Liver (tissue), 7 donors: ENCODE measurements at regions not wholly inside any gene's neighbourhood (a gene's known extent, or its start where the extent isn't known, plus 50 kb on each side); places are given as distances from the start of the nearest gene placed in this dataset.

Experiments used
- DNase-seq: peaks from one replicate; pipeline ENCODE4 v3.0.0-alpha.2; 2017; ENCODE audit warnings: low spot score
- H3K27ac ChIP-seq, 2 donors: one replicate each; pipeline ENCODE4 v1.7.0; 2013; ENCODE audit warnings: inconsistent platforms in 2 of 2, low read length in 2 of 2, control low read depth in 1 of 2, low read depth in 1 of 2, mild to moderate bottlenecking in 1 of 2
- H3K27me3 ChIP-seq, 4 donors: one replicate each; pipeline versions ENCODE4 v1.6.1 to v1.7.0; 2013; ENCODE audit warnings: low read length in 3 of 4, inconsistent platforms in 1 of 4, mild to moderate bottlenecking in 1 of 4, moderate library complexity in 1 of 4; ENCODE audit not compliant: control insufficient read depth in 4 of 4, insufficient read depth in 4 of 4
- H3K36me3 ChIP-seq, 4 donors: one replicate each; pipeline versions ENCODE4 v1.6.1 to v1.7.0; 2013; ENCODE audit warnings: low read length in 3 of 4, mild to moderate bottlenecking in 3 of 4, low read depth in 1 of 4, moderate library complexity in 1 of 4; ENCODE audit not compliant: control insufficient read depth in 4 of 4, insufficient read depth in 3 of 4
- H3K4me1 ChIP-seq, 4 donors: one replicate each; pipeline versions ENCODE4 v1.6.1 to v1.7.0; 2013; ENCODE audit warnings: low read length in 3 of 4, mild to moderate bottlenecking in 3 of 4, moderate library complexity in 1 of 4; ENCODE audit not compliant: control insufficient read depth in 4 of 4, insufficient read depth in 4 of 4
- H3K4me3 ChIP-seq, 3 donors: one replicate each; pipeline versions ENCODE4 v1.6.1 to v1.7.0; 2013; ENCODE audit warnings: low read length in 3 of 3, control low read depth in 1 of 3, low read depth in 1 of 3, mild to moderate bottlenecking in 1 of 3
- H3K9ac ChIP-seq, 2 donors: one replicate each; pipeline ENCODE4 v1.7.0; 2013; ENCODE audit warnings: low read length in 2 of 2, mild to moderate bottlenecking in 2 of 2, moderate library complexity in 2 of 2, control low read depth in 1 of 2, low read depth in 1 of 2
- H3K9me3 ChIP-seq, 4 donors: one replicate each; pipeline versions ENCODE4 v1.6.1 to v1.7.0; 2013; ENCODE audit warnings: low read length in 3 of 4; ENCODE audit not compliant: control insufficient read depth in 4 of 4
- EGR1 ChIP-seq, 2 donors: IDR thresholded peaks; 2 replicates each; pipeline ENCODE4 v1.6.1; 2016 to 2018; ENCODE audit warnings: antibody characterized with exemption in 2 of 2, low read depth in 2 of 2
- FOXA1 ChIP-seq: IDR thresholded peaks from 2 replicates; pipeline ENCODE4 v1.6.1; 2016; ENCODE audit warnings: antibody characterized with exemption
- FOXA2 ChIP-seq: IDR thresholded peaks from 2 replicates; pipeline ENCODE4 v1.6.1; 2016; ENCODE audit warnings: antibody characterized with exemption
- HNF4A ChIP-seq, 2 donors: conservative IDR thresholded peaks; 2 replicates each; pipeline ENCODE4 v1.6.1; 2016; ENCODE audit warnings: antibody characterized with exemption in 2 of 2, mild to moderate bottlenecking in 2 of 2
- HNF4G ChIP-seq: IDR thresholded peaks from 2 replicates; pipeline ENCODE4 v1.6.1; 2016; ENCODE audit warnings: antibody characterized with exemption
- MAX ChIP-seq: IDR thresholded peaks from 2 replicates; pipeline ENCODE4 v1.6.1; 2016; ENCODE audit warnings: antibody characterized with exemption
- NR2F2 ChIP-seq: IDR thresholded peaks from 2 replicates; pipeline ENCODE4 v1.6.1; 2016; ENCODE audit warnings: antibody characterized with exemption
- SP1 ChIP-seq: IDR thresholded peaks from 2 replicates; pipeline ENCODE4 v1.6.1; 2018; ENCODE audit warnings: antibody characterized with exemption, mild to moderate bottlenecking
- TAF1 ChIP-seq: conservative IDR thresholded peaks from 2 replicates; pipeline ENCODE4 v1.6.1; 2016; ENCODE audit warnings: antibody characterized with exemption, mild to moderate bottlenecking
- YY1 ChIP-seq: IDR thresholded peaks from 2 replicates; pipeline ENCODE4 v1.6.1; 2016; ENCODE audit warnings: antibody characterized with exemption, mild to moderate bottlenecking
- ZBTB33 ChIP-seq: IDR thresholded peaks from 2 replicates; pipeline ENCODE4 v1.6.1; 2016; ENCODE audit warnings: antibody characterized with exemption
- WGBS: extraction: QIAGEN DNeasy Blood & Tissue Kit; methylation state at CpG from one replicate; pipeline ENCODE4 v1.1.7; 2013; 5-methylcytosine and 5-hydroxymethylcytosine counted together
- TF ChIP-seq, protein P1 (sequence below): IDR thresholded peaks from 2 replicates; pipeline ENCODE4 v1.6.1; 2016; ENCODE audit warnings: antibody characterized with exemption, mild to moderate bottlenecking
- TF ChIP-seq, protein P2 (sequence below): IDR thresholded peaks from 2 replicates; pipeline ENCODE4 v1.6.1; 2016; ENCODE audit warnings: antibody characterized with exemption
- donor health status: healthy.
- donor health status: healthy.
- donor health status: healthy.
- donor health status: healthy.

- TF ChIP-seq, protein P1, sequence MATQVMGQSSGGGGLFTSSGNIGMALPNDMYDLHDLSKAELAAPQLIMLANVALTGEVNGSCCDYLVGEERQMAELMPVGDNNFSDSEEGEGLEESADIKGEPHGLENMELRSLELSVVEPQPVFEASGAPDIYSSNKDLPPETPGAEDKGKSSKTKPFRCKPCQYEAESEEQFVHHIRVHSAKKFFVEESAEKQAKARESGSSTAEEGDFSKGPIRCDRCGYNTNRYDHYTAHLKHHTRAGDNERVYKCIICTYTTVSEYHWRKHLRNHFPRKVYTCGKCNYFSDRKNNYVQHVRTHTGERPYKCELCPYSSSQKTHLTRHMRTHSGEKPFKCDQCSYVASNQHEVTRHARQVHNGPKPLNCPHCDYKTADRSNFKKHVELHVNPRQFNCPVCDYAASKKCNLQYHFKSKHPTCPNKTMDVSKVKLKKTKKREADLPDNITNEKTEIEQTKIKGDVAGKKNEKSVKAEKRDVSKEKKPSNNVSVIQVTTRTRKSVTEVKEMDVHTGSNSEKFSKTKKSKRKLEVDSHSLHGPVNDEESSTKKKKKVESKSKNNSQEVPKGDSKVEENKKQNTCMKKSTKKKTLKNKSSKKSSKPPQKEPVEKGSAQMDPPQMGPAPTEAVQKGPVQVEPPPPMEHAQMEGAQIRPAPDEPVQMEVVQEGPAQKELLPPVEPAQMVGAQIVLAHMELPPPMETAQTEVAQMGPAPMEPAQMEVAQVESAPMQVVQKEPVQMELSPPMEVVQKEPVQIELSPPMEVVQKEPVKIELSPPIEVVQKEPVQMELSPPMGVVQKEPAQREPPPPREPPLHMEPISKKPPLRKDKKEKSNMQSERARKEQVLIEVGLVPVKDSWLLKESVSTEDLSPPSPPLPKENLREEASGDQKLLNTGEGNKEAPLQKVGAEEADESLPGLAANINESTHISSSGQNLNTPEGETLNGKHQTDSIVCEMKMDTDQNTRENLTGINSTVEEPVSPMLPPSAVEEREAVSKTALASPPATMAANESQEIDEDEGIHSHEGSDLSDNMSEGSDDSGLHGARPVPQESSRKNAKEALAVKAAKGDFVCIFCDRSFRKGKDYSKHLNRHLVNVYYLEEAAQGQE = no peak
- TF ChIP-seq MAX = no peak
- no peak for TF ChIP-seq FOXA1
Measured at GRCh38 chr2:82636402-82637020, 1822.6 kb downstream of the SUCLG1 start (continued).

GRCh38 chr2:82599021-82599420 is 1860.1 kb downstream of the SUCLG1 start:
- Histone ChIP-seq H3K4me1 (no peaks in the 10 kb centered on the region), H3K4me3 (no peak overlapping the region), H3K36me3 (no peaks in the 10 kb centered on the region), H3K27ac (no peak overlapping the region), H3K9me3 (no peaks in the 10 kb centered on the region), H3K9ac (no peak overlapping the region), H3K27me3 (no peaks in the 10 kb centered on the region)
- TF ChIP-seq HNF4G = no peak
- no peak for TF ChIP-seq SP1
- no peak for TF ChIP-seq TAF1
- TF ChIP-seq NR2F2 = no peak
- no peak for TF ChIP-seq ZBTB33
- DNase-seq = no peak

- no peak overlapping the region for H3K9ac ChIP-seq
- no peaks in the 10 kb centered on the region for H3K4me1 ChIP-seq
- no peak overlapping the region for H3K4me3 ChIP-seq
- no peak overlapping the region for H3K27ac ChIP-seq
- WGBS = 78% methylated on average over 1 of the region's 1 CpG
- no peaks in the 10 kb centered on the region for H3K9me3 ChIP-seq
- no peaks in the 10 kb centered on the region for H3K27me3 ChIP-seq
- no peak for DNase-seq
- no peak for TF ChIP-seq FOXA2
- TF ChIP-seq FOXA1 = no peak
- TF ChIP-seq, protein P2, sequence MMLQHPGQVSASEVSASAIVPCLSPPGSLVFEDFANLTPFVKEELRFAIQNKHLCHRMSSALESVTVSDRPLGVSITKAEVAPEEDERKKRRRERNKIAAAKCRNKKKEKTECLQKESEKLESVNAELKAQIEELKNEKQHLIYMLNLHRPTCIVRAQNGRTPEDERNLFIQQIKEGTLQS = no peak
- no peak for TF ChIP-seq EGR1 (IDR thresholded peaks at IDR 0.05; ENCODE audit: low read depth in 2 of 2)
- TF ChIP-seq YY1 = no peak
- no peak for TF ChIP-seq HNF4A (conservative IDR thresholded peaks at IDR 0.05)
- TF ChIP-seq HNF4G = no peak
- TF ChIP-seq SP1 = no peak
- H3K36me3 ChIP-seq = no peaks in the 10 kb centered on the region
Measured at GRCh38 chr2:82596581-82596980, 1862.5 kb downstream of the SUCLG1 start.
